ENCODE measurements at regions not wholly inside any gene's neighbourhood (a gene's known extent, or its start where the extent isn't known, plus 50 kb on each side); places are given as distances from the start of the nearest gene placed in this dataset.

GRCh38 chrX:74670028-74670427 lies 55.6 kb upstream of the RLIM start:
- TF ChIP-seq CTCF (conservative IDR thresholded peaks at IDR 0.05; ENCODE audit: low read length) (no peak), EZH2phosphoT487 (IDR thresholded peaks at IDR 0.05; ENCODE audit: borderline replicate concordance, low read depth, low read length) (no peak)

All from OCI-LY7 (cell line).